Glomerular endothelial cell (primary cell): ENCODE measurements at regions not wholly inside any gene's neighbourhood (a gene's known extent, or its start where the extent isn't known, plus 50 kb on each side); places are given as distances from the start of the nearest gene placed in this dataset.

Experiments used
- DNase-seq: peaks from one replicate; pipeline ENCODE4 v3.0.0-alpha.2; 2011; ENCODE audit warnings: low read depth, low spot score; ENCODE audit errors: extremely low read depth

GRCh38 chr19:32253683-32254508 lies 91.5 kb upstream of the ZNF507 start:
- no peak for DNase-seq

GRCh38 chr19:32254509-32254890 lies 90.9 kb upstream of the ZNF507 start:
- DNase-seq, result no peak

- DNase-seq, result no peak
Measured at GRCh38 chr19:32255536-32256295, 89.7 kb upstream of the ZNF507 start.

- DNase-seq, result no peak
Measured at GRCh38 chr19:32256341-32256975, 89.0 kb upstream of the ZNF507 start.

GRCh38 chr19:32257326-32258073 lies 87.9 kb upstream of the ZNF507 start:
- no peak for DNase-seq

- DNase-seq, result no peak
Measured at GRCh38 chr19:32258167-32258566, 87.2 kb upstream of the ZNF507 start.

- DNase-seq, result no peak
Measured at GRCh38 chr19:32264568-32264967, 80.8 kb upstream of the ZNF507 start.

GRCh38 chr19:32265995-32266394 lies 79.4 kb upstream of the ZNF507 start:
- no peak for DNase-seq

- DNase-seq, result no peak
Measured at GRCh38 chr19:32266460-32266859, 79.0 kb upstream of the ZNF507 start.

GRCh38 chr19:32268381-32268780 lies 77.0 kb upstream of the ZNF507 start:
- DNase-seq, result no peak

- no peak for DNase-seq
Measured at GRCh38 chr19:32269831-32270230, 75.6 kb upstream of the ZNF507 start.

- no peak for DNase-seq
Measured at GRCh38 chr19:32273483-32273882, 71.9 kb upstream of the ZNF507 start.

GRCh38 chr19:32287086-32287485 lies 58.3 kb upstream of the ZNF507 start:
- DNase-seq, result no peak

GRCh38 chr19:32287811-32288227 lies 57.6 kb upstream of the ZNF507 start:
- DNase-seq, result peak; percentile 4

GRCh38 chr19:32289566-32290210 lies 55.7 kb upstream of the ZNF507 start:
- DNase-seq, result no peak

- DNase-seq, result no peak
Measured at GRCh38 chr19:32291876-32292275, 53.5 kb upstream of the ZNF507 start.

- no peak for DNase-seq
Measured at GRCh38 chr19:32294871-32295438, 50.5 kb upstream of the ZNF507 start.
